SH-SY5Y (cell line): ENCODE measurements at regions not wholly inside any gene's neighbourhood (a gene's known extent, or its start where the extent isn't known, plus 50 kb on each side); places are given as distances from the start of the nearest gene placed in this dataset.

Experiments used
- GATA2 ChIP-seq: IDR thresholded peaks from 2 replicates; pipeline ENCODE4 v1.6.1; 2011; ENCODE audit warnings: mild to moderate bottlenecking, low read depth, low read length
- GATA3 ChIP-seq: IDR thresholded peaks from 2 replicates; pipeline ENCODE4 v1.6.1; 2011; ENCODE audit warnings: low read depth, mild to moderate bottlenecking, low read length, moderate library complexity

DNA sequence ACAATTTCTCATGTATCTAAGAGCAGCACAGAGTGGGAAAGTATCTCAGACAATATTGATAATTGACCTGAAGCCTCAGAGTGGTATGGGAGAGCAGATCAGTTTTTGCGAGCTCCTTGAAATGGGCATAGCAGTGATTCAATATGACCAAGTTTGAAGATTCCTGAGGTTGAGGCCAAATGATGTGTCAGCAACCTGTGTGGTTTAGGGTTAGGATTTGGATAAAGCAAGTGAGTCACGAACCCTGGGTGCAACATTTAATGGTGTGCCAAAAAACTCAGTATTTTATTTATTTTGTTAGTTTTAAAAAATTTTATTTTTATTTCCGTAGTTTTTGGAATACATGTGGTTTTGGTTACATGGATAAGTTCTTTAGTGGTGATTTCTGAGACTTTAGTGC is 92.5 kb upstream of the C21orf91 start:
- TF ChIP-seq GATA2 (no peak), GATA3 (no peak)

GRCh38 chr21:17903929-17904639 is 84.9 kb upstream of the C21orf91 start:
- no peak for TF ChIP-seq GATA3

DNA sequence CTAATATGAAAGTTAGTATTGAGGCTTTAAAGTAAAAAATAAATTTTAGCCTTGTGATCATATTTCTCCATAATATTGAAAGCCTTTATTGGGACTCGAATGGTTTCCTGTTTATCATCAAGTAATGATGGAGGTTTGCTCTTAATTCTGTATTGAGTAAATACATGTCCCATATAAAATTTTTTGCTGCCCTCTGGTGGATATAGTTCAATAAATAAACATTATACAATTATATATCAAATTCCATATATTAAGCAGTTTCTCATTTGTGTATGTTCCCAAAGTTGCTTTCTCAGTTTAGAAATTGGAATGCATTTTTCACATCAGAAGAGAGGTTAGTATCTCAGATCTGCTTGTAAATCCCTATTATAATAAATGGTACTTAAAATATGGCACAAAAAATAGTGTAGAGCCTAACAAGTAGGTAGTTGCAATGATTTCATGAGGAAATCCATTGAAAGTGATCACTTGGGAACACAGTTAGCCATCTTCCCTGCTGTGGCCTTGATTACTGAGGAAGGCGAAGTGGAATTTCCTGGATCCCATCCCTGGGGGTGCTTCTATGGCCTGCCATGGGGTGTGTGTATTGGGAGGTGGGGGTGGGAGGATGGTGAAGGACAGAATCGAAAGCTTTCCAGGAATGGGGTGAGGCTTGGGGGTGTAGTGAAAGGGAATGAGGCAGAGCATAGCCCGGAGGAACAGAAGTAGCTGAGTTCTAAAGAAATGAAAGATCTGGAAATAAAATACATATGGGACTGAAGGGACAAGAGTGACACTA is 84.1 kb upstream of the C21orf91 start:
- no peak for TF ChIP-seq GATA2
- no peak for TF ChIP-seq GATA3

GRCh38 chr21:17901458-17902079 is 82.4 kb upstream of the C21orf91 start:
- TF ChIP-seq GATA2 (no peak), GATA3 (no peak)

GRCh38 chr21:17900990-17901385 is 81.8 kb upstream of the C21orf91 start:
- TF ChIP-seq GATA3 (no peak), GATA2 (no peak)

- TF ChIP-seq GATA3 = no peak
- TF ChIP-seq GATA2 = no peak
These were observed 81.3 kb upstream of the C21orf91 start for GRCh38 chr21:17900281-17900989.

- TF ChIP-seq GATA3 (no peak), GATA2 (no peak)
These were observed 70.0 kb upstream of the C21orf91 start for GRCh38 chr21:17889171-17889570.

DNA sequence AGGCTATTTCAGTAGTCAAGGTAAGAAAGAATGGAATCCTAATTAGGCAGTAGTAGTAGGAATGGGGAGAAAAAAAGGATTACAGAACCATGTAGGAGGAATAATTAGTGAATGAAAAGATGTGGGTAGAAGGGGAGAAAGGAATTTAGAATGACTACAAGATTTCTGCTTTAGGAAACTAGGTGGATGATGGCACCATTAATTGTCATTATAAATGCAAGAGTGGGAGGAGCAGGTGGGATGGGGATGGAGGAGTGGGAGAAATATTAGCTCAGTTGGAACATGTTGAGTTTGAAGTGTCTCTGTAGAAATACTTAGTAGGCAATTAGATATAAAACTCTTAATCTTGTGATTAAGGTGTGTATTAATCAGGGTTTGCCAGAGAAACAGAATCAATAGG is 50.0 kb upstream of the C21orf91 start:
- TF ChIP-seq GATA3 = no peak
- TF ChIP-seq GATA2 = no peak
